ENCODE measurements at regions not wholly inside any gene's neighbourhood (a gene's known extent, or its start where the extent isn't known, plus 50 kb on each side); places are given as distances from the start of the nearest gene placed in this dataset.

GRCh38 chr10:78319841-78320240 is 286.2 kb downstream of the RPS24 start:
- DNase-seq (ENCODE audit: low spot score), result no peak
- no peaks in the 10 kb centered on the region for H3K36me3 Mint-ChIP-seq (ENCODE audit: low read depth)
- H3K9me3 Mint-ChIP-seq, result peaks cover 4% of the 10 kb centered on the region
- no peak overlapping the region for H3K4me3 Mint-ChIP-seq
- H3K4me1 Mint-ChIP-seq (ENCODE audit: low read depth), result peaks cover 8% of the 10 kb centered on the region
- peak overlapping the region; percentile 22 for H3K27ac Mint-ChIP-seq
- H3K27me3 Mint-ChIP-seq (ENCODE audit: low read depth), result no peaks in the 10 kb centered on the region

DNA sequence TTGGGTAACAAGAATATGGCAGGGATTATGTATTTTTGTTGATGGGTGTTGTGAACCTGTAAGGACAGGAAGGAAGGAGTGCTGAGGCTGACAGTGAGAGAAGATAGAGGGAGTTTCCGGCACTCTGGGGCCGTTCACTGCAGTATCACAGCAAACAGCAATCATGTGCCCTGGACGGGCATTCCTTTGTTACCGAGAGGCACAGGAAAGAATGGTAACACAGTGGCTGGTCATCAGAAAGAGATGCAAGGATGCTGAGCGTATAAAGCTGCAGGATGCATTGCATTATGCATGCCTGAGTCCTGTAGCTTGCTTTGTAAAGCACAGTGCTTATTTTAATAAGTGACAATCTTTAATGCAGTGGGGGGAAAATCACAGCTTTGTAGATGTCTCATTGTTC is 286.8 kb downstream of the RPS24 start:
- Mint-ChIP-seq H3K27ac (peak overlapping the region; percentile 22), H3K4me3 (no peak overlapping the region)

GRCh38 chr10:78321000-78321399 is 287.3 kb downstream of the RPS24 start:
- no peak for DNase-seq (ENCODE audit: low spot score)
- Mint-ChIP-seq H3K27me3 (ENCODE audit: low read depth) (no peaks in the 10 kb centered on the region), H3K4me1 (ENCODE audit: low read depth) (peaks cover 8% of the 10 kb centered on the region), H3K27ac (no peak overlapping the region), H3K4me3 (no peak overlapping the region), H3K9me3 (peaks cover 16% of the 10 kb centered on the region), H3K36me3 (ENCODE audit: low read depth) (no peaks in the 10 kb centered on the region)

More for the DNA sequence above, 286.8 kb downstream of the RPS24 start:
- no peak for DNase-seq (ENCODE audit: low spot score)
- H3K36me3 Mint-ChIP-seq (ENCODE audit: low read depth), result no peaks in the 10 kb centered on the region
- H3K9me3 Mint-ChIP-seq, result peaks cover 11% of the 10 kb centered on the region
- H3K27me3 Mint-ChIP-seq (ENCODE audit: low read depth), result no peaks in the 10 kb centered on the region
- peaks cover 8% of the 10 kb centered on the region for H3K4me1 Mint-ChIP-seq (ENCODE audit: low read depth)

DNA sequence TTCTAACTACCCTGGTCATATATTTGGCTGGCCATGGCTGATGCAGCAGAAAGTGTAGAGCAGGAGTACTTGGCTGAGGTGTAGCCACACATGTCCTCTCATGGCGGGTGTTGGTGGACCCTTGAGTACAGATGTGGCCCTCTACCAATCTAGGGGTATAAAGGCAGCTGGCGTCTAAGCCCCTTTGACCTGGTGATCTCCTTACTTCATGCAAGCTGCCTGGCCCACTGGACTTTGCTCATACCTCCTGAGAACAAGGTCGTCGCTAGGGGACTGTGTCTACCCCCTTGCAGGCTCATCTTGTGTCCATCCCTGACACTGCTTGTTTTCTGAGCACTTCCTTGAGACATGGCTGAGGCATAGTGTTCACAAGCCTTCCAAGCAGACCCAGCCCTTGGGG is 287.8 kb downstream of the RPS24 start:
- no peaks in the 10 kb centered on the region for H3K36me3 Mint-ChIP-seq (ENCODE audit: low read depth)
- H3K27ac Mint-ChIP-seq, result no peak overlapping the region
- peaks cover 8% of the 10 kb centered on the region for H3K4me1 Mint-ChIP-seq (ENCODE audit: low read depth)
- H3K4me3 Mint-ChIP-seq, result no peak overlapping the region
- DNase-seq (ENCODE audit: low spot score), result no peak
- no peaks in the 10 kb centered on the region for H3K27me3 Mint-ChIP-seq (ENCODE audit: low read depth)
- peaks cover 21% of the 10 kb centered on the region for H3K9me3 Mint-ChIP-seq

GRCh38 chr10:78326372-78326771 is 292.7 kb downstream of the RPS24 start:
- Mint-ChIP-seq H3K27me3 (ENCODE audit: low read depth) (no peaks in the 10 kb centered on the region), H3K4me3 (no peak overlapping the region), H3K27ac (no peak overlapping the region), H3K4me1 (ENCODE audit: low read depth) (peaks cover 3% of the 10 kb centered on the region), H3K9me3 (peaks cover 30% of the 10 kb centered on the region), H3K36me3 (ENCODE audit: low read depth) (no peaks in the 10 kb centered on the region)
- no peak for DNase-seq (ENCODE audit: low spot score)

DNA sequence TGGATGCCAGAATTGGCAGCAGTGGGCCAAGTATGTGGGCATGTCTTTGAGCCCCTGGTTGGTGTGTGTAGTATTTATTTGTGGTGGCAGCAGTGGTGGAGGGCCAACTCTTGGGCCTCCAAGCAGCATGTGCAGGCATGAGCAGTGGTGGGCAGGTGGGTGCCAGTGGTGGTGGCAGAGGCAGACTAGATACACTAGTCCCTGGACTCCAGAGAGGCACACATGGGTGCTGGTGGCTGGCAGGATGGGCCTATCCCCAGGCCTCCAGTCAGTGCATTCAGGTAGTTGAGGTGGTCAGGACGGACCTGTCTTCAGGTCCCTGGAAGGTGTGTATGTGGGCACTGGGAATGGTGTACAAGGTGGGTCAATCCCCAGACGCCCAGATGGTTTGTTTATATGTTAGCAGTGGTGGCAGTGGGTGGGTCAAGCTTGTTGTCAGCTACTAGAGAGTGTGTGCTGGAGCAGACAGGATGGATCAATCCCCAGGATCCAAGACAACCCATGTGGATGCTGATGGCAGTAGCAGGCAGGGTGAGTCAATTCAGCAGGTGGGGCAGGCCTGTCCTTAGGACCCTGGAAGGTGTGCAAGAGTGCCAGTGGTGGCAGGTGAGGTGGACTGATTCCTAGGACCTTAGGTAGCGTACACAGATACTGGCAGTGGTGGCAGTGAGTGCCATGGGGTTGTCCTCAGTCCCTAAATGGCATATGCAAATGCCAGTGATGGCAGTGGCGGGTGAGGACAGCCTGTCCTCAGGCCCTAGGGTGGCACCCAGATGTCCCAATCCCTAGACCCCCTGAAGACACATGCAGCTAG is 294.3 kb downstream of the RPS24 start:
- DNase-seq (ENCODE audit: low spot score), result no peak
- Mint-ChIP-seq H3K4me3 (no peak overlapping the region), H3K36me3 (ENCODE audit: low read depth) (no peaks in the 10 kb centered on the region), H3K4me1 (ENCODE audit: low read depth) (peaks cover 3% of the 10 kb centered on the region), H3K27ac (no peak overlapping the region), H3K9me3 (peaks cover 30% of the 10 kb centered on the region), H3K27me3 (ENCODE audit: low read depth) (no peaks in the 10 kb centered on the region)

DNA sequence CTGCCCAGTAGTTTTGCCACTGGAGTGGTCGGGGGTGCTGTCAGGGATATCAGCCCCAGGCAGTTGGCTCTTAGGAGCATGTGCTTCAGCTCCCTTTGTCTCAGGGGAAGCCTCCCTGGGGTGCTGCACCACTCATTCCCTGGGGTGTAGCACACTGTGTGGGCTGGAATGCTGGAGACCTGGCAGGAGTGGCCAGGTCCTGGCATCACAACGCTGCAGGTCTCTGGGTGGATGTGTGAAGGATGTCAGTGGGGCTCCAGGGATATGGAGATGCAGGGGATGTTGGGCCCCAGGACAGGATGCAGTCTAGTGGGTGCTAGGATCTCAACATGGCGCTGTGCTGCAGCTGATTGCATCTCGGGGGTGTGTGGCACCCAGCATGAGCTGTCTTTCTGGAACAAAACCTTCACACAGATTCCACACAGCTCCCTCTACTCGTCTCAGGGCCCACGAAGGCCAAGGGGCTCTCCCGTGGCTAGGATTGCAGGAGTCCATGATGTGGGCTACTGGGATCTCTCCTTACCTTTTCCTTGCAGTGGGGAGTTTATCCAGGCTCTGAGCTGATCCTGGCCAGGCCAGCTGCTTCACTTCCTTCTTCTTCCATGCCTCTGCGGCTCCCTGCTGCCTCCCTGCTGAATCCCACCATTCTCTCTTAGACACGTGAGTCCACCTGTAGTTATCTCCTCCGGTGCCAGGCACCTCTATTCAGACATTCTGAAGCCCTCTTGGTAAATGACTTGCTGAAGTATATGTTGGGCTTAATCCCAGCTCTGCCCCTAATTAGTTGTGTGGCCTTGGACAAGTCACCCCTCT is 295.1 kb downstream of the RPS24 start:
- Mint-ChIP-seq H3K4me3 (no peak overlapping the region), H3K27ac (no peak overlapping the region), H3K4me1 (ENCODE audit: low read depth) (no peaks in the 10 kb centered on the region), H3K9me3 (peaks cover 30% of the 10 kb centered on the region), H3K36me3 (ENCODE audit: low read depth) (no peaks in the 10 kb centered on the region), H3K27me3 (ENCODE audit: low read depth) (no peaks in the 10 kb centered on the region)
- no peak for DNase-seq (ENCODE audit: low spot score)

DNA sequence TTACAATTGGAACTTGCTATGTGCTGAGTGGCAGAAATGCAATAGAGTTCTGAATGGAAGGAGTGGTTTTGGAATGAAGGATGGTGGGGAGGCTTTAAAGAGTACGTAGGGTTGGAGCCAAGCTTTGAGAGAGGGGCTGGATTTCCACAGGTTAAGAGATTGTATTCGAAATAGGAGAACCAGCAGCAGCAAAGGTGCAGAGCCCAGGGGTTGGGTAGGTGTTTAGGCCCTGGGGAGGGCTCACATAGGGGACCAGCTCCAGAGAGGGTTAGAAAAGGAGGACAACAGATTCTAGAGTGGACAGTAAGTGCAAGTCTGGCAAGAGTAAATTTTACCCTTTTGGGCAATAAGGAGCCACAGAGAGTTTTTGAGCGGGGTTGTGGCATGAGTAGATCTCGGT is 297.2 kb downstream of the RPS24 start:
- no peak for DNase-seq (ENCODE audit: low spot score)
- Mint-ChIP-seq H3K27me3 (ENCODE audit: low read depth) (no peaks in the 10 kb centered on the region), H3K4me1 (ENCODE audit: low read depth) (no peaks in the 10 kb centered on the region), H3K9me3 (peaks cover 16% of the 10 kb centered on the region), H3K27ac (no peak overlapping the region), H3K4me3 (no peak overlapping the region), H3K36me3 (ENCODE audit: low read depth) (no peaks in the 10 kb centered on the region)

- Mint-ChIP-seq H3K4me1 (ENCODE audit: low read depth) (no peaks in the 10 kb centered on the region), H3K9me3 (peaks cover 10% of the 10 kb centered on the region), H3K27me3 (ENCODE audit: low read depth) (no peaks in the 10 kb centered on the region), H3K4me3 (no peak overlapping the region), H3K36me3 (ENCODE audit: low read depth) (no peaks in the 10 kb centered on the region), H3K27ac (no peak overlapping the region)
- no peak for DNase-seq (ENCODE audit: low spot score)
These were observed 297.8 kb downstream of the RPS24 start for GRCh38 chr10:78331391-78331922.

- Mint-ChIP-seq H3K27ac (no peak overlapping the region), H3K36me3 (ENCODE audit: low read depth) (no peaks in the 10 kb centered on the region), H3K27me3 (ENCODE audit: low read depth) (no peaks in the 10 kb centered on the region), H3K4me1 (ENCODE audit: low read depth) (no peaks in the 10 kb centered on the region), H3K9me3 (peaks cover 7% of the 10 kb centered on the region), H3K4me3 (no peak overlapping the region)
- DNase-seq (ENCODE audit: low spot score), result no peak
These were observed 298.3 kb downstream of the RPS24 start for GRCh38 chr10:78332012-78332411.

DNA sequence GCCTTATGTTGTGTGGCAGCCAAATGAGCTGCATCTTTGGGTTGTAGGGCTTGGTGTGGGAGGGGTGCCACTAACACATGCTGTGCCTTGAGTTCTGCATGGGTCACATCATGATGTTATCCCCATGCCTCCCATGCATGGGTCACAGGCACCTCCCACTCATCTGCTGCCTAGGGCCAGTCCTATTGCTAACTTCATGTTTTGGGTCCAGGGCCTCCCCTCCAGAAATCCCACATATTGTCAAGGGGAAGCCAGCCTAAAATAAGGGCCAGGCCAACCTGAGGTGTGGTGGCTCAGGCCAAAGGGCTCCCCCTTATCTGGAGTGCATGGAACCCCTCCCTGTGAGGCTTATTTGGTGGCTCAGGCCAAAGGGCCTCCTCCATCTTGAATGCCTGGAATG is 299.0 kb downstream of the RPS24 start:
- no peak for DNase-seq (ENCODE audit: low spot score)
- Mint-ChIP-seq H3K9me3 (peaks cover 3% of the 10 kb centered on the region), H3K27me3 (ENCODE audit: low read depth) (no peaks in the 10 kb centered on the region), H3K36me3 (ENCODE audit: low read depth) (no peaks in the 10 kb centered on the region), H3K4me3 (no peak overlapping the region), H3K4me1 (ENCODE audit: low read depth) (no peaks in the 10 kb centered on the region), H3K27ac (no peak overlapping the region)

DNA sequence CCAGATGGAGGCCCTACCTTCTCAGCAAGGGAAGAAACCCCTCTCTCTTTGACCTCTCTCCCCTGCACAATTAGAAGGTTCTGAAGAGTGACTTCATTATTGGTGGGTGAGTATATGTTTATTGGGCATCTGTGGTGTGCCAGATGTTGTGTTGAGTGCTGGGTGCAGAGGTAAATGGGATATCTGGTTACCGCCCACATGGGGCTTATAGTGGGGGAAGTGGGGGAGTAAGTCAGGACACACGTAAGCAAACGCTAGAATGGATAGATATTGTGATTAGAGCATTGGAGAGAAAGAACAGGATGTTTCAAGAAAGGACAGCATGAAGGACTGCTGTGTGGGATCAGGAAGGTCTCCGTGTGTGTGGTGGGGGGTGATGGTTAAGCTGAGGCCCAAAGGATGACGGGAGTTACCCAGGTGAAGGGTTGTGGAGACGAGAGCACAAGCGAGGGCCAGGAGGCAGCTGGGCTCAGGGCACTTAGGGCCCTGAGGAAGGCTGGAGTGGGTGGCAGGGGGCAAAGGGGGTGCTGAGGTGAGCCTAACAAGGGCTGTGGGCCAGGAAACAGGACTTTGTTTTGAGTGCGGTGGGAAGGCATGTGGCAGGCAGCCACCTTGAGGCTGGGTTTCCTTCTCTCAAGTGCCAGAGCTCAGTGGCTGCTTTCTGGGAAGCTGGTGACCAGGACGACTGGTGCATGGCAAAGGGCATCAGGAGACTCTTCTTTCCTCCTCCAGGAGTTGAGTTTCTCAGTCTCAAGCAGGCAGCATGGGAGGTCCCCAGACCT is 299.9 kb downstream of the RPS24 start:
- no peak overlapping the region for H3K27ac Mint-ChIP-seq
- no peaks in the 10 kb centered on the region for H3K4me1 Mint-ChIP-seq (ENCODE audit: low read depth)
- H3K9me3 Mint-ChIP-seq, result no peaks in the 10 kb centered on the region
- no peaks in the 10 kb centered on the region for H3K36me3 Mint-ChIP-seq (ENCODE audit: low read depth)
- H3K27me3 Mint-ChIP-seq (ENCODE audit: low read depth), result peaks cover 3% of the 10 kb centered on the region
- H3K4me3 Mint-ChIP-seq, result no peak overlapping the region
- no peak for DNase-seq (ENCODE audit: low spot score)

GRCh38 chr10:78335371-78335690 is 301.7 kb downstream of the RPS24 start:
- Mint-ChIP-seq H3K27ac (no peak overlapping the region), H3K4me1 (ENCODE audit: low read depth) (no peaks in the 10 kb centered on the region)

More at GRCh38 chr10:78335371-78335690, 301.7 kb downstream of the RPS24 start:
- Mint-ChIP-seq H3K4me3 (no peak overlapping the region), H3K36me3 (ENCODE audit: low read depth) (no peaks in the 10 kb centered on the region), H3K9me3 (no peaks in the 10 kb centered on the region), H3K27me3 (ENCODE audit: low read depth) (peaks cover 10% of the 10 kb centered on the region)
- no peak for DNase-seq (ENCODE audit: low spot score)

Data from T-helper 2 cell treated with Interferon-gamma antibody and Interleukin-4, amounts not matched to agents 5 μg/mL and 100 μg/mL, for 36 hours (primary cell).